GM18909 (cell line): ENCODE measurements at regions not wholly inside any gene's neighbourhood (a gene's known extent, or its start where the extent isn't known, plus 50 kb on each side); places are given as distances from the start of the nearest gene placed in this dataset.

Source experiments
- ATAC-seq: cut with Tn5 transposase; IDR thresholded peaks from one replicate; pipeline ENCODE4 v1.9.1; 2021; ENCODE audit warnings: mild to moderate bottlenecking; ENCODE audit not compliant: unreplicated experiment, poor library complexity

DNA sequence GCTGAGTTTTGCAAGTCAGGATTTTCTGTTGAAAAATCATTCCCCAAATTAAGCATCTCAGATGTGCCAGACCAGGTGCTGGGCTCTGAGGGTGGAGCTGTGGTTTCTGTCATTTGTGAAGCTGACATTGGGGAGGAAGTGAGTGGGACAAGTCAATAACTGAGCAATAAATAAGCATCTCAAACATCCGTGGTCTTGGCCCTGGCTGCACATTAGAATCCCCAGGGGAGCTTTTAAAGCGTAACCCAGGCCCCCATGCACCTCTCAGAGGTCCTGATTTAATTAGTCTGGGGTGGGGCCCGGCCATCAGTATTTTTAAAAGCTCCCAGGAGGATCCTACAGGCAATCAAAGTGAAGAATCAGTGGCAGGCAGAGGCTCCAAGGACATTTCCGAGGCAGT, 420.0 kb downstream of the MN1 start:
- no peak for ATAC-seq

GRCh38 chr22:27381960-27382742, 419.4 kb downstream of the MN1 start:
- no peak for ATAC-seq

GRCh38 chr22:27382947-27383346, 418.6 kb downstream of the MN1 start:
- no peak for ATAC-seq

- no peak for ATAC-seq
Measured at GRCh38 chr22:27383896-27384295, 417.7 kb downstream of the MN1 start.

GRCh38 chr22:27385261-27385998, 416.1 kb downstream of the MN1 start:
- no peak for ATAC-seq

DNA sequence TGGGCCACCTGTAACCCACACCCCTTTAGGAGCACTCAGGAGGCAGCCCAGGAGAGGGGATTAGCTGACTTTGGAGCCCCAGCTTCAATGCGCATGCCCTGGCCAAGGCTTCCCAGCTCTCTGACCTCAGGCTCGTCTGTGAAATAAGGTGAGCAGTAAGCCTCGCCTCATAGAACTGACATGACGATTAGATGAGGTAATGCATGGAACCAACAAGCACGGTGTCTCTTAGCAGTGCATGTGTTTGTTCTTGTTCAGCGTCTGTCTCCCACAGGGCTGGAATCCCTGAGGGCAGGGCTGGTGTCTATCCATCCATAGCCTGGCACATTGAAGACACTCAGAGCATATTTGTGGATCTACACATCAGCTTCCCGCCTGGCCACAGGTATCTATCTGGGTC, 415.4 kb downstream of the MN1 start:
- ATAC-seq, result no peak

GRCh38 chr22:27387561-27387960, 414.0 kb downstream of the MN1 start:
- no peak for ATAC-seq

DNA sequence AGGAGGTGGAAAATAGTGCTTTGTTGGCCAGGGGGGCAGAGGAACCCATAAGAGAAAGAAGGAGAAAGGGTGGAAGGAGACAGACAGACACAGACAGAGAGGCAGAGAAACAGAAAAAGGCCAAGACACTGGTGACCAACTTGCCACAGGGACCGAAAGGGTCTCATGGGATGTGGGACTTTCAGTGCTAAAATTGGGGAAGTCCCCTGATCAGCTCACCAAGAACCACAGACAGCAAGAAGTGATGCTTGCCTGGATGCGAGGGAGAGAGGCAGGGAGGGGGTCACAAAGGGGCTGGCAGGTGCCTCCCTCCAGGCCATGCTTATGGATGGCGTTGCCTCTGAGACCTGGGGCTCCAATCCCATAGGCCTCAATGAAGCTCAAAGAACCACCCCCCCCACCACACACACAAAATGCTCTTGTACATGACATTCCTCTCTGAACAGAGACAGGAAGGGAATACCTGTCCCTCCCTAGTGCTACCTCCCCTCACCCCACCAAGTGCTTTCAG, 413.4 kb downstream of the MN1 start:
- ATAC-seq, result no peak

- ATAC-seq, result no peak
Measured at GRCh38 chr22:27389727-27390075, 411.9 kb downstream of the MN1 start.

- no peak for ATAC-seq
Measured at GRCh38 chr22:27391092-27391770, 410.3 kb downstream of the MN1 start.

- ATAC-seq, result no peak
Measured at GRCh38 chr22:27393371-27393770, 408.2 kb downstream of the MN1 start.

DNA sequence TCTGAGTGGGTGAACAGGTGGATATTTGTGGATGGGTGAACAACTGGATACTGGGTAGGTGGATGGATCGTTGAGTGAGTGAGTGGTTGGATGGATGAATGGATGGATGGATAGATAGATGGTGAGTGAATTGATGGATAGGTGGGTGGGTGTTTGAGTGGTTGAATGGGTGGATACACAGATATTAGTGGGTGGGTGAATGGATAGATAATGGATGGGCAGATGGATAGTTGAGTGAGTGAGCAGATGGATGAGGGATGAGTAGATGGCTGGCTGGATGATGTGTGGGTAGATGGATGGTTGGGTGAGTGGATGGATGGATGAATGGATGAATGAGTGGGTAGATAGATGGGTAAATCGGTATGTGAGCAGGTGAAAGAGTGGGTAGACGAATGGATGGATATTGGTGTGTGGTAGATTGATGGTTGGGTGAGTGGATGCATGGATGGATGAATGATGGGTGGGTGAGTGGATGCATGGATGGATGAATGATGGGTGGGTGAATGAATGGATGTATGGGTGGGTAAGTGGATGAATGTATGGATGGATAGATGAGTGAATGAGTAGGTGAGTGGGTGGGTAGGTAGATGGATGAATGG, 406.7 kb downstream of the MN1 start:
- no peak for ATAC-seq

- ATAC-seq, result no peak
Measured at GRCh38 chr22:27397036-27397953, 404.3 kb downstream of the MN1 start.

DNA sequence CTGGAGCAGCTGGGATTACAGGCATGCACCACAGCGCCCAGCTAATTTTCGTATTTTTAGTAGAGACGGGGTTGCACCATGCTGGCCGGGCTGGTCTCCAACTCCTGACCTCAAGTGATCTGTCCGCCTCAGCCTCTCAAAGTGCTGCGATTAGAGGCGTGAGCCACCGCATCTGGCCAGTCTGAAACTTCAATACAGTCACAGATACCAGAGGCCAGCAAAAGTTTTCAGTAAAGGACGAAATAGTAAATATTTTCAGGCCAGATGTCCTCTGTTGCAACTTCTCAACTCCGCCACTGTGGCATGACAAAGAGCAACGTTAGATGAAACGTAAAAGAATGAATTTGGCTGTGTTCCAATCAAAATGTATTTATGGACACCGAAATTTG, 403.6 kb downstream of the MN1 start:
- ATAC-seq, result no peak

GRCh38 chr22:27399161-27399560, 402.4 kb downstream of the MN1 start:
- ATAC-seq, result no peak

- no peak for ATAC-seq
Measured at GRCh38 chr22:27400811-27401210, 400.7 kb downstream of the MN1 start.

DNA sequence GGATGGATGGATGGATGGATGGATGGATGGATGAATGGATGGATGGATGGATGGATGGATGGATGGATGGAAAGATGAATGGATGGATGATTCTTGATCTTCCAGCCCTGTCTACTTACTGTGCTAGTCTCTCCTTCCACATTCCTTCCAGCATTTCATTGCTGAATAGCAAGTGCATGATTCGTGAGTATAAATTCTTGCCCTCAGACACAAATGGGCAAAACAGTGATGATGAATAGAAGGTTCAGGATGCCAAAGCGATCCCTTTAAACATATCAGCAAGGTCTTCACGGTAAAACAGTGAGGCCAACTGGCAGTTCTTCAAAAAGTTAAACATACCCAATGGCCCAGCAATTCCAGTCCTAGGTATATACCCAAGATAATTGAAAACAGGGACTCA, 400.2 kb downstream of the MN1 start:
- no peak for ATAC-seq

DNA sequence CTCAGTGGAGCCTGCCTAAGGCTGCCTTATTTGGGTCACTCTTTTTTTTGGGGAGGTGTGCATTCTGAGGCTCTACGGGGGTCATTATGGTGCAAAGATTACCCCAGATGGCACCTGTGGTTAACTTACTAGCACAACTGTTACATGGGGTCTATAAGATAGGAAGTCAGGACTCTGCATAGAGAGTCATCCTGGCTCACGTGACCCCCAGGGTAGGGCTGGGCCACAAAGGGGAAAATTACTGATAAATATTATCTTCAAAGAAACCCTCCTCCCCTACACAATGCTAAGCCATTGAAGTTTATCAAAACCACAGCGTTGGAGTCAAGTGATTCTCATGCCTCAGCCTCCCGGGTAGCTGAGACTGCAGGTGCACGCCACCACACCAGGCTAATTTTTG, 397.1 kb downstream of the MN1 start:
- no peak for ATAC-seq

DNA sequence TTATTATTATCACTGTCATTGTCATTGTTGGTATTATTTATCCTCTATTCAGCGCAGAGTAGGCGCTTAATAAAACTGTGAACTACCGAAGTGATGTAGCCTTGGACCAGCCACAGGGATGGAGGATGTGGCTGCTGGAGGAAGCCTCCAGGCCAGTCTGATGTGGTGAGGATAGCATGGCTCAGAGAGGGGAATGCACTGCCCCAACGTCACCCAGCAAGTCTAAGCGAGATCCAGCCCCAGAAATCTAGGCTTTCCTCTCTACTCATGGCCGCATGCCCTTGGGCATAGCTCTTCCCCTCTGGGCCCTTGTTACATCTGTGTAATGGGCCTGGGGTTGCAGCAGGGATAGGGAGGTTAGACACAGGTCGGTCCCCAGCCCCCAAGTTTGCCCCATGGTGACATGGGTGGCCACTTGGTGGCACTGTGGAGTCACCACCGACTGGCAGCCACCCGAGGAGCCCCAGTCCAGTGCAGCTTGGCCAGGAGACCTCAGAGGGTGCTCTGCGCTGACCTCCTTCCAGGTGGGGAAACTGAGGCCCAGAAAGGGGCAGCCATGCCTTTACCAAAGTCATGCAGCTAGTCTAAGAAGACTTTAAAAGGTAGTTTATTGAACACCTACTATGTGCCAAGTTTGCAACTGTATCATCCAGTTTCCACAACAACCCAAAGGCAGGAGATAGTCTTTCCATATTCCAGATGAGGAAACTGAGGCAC, 395.7 kb downstream of the MN1 start:
- no peak for ATAC-seq
